HepG2 (cell line): ENCODE measurements at regions not wholly inside any gene's neighbourhood (a gene's known extent, or its start where the extent isn't known, plus 50 kb on each side); places are given as distances from the start of the nearest gene placed in this dataset.

Experiments
- ATAC-seq: fragments of 200-7000 bp; cut with Tn5 transposase; 3 replicates; pipeline ENCODE4 v1.9.1; 2020; ENCODE audit warnings: mild to moderate bottlenecking, moderate library complexity
- BruUV-seq: library from RNA; stranded (reverse); fragments of 400-500 nt; replicated peaks from 2 replicates; lab custom pipeline; 2021; lab: Mats Ljungman, UMichigan
- CTCF ChIA-PET: fragments of 300-600 bp; formaldehyde crosslinking; extraction: SDS; loops from one replicate; lab custom pipeline; 2021; ENCODE audit warnings: low total read pairs, inconsistent platforms, low intra/inter-chr PET ratio; lab: Yijun Ruan, JAX
- POLR2A ChIA-PET: fragments of 350-600 bp; sonication (Branson Sonifier 250); formaldehyde crosslinking; loops from one replicate; lab custom pipeline; 2020; ENCODE audit warnings: antibody characterized with exemption, inconsistent platforms; lab: Yijun Ruan, JAX
- DNase-seq: peaks from one replicate; pipeline ENCODE4 v3.0.0-alpha.2; 2015; ENCODE audit warnings: low spot score
- FAIRE-seq: peaks from 3 replicates; lab custom pipeline; 2011; peaks lifted over from hg19 to GRCh38; lab: Jason Lieb, UNC
- H2AFZ ChIP-seq: one replicate; pipeline ENCODE4 v1.6.1; 2011; ENCODE audit warnings: low read length, inconsistent platforms
- H3K27ac ChIP-seq: fragments of 300-600 bp; 3 replicates; pipeline ENCODE4 v1.8.0; 2011; ENCODE audit warnings: mixed run types, mild to moderate bottlenecking, mixed read lengths, low read length, inconsistent platforms; ENCODE audit not compliant: insufficient read depth; ENCODE audit errors: extremely low read length
- H3K27me3 ChIP-seq, 2 experiments: fragments of 200-600 bp in 1 of 2; 2 replicates in 1 of 2; 3 replicates in 1 of 2; pipeline versions ENCODE4 v1.6.0 to v1.8.0; 2011; ENCODE audit warnings: low read length in 2 of 2, mild to moderate bottlenecking in 2 of 2, moderate library complexity in 2 of 2, inconsistent platforms in 1 of 2; ENCODE audit not compliant: insufficient read depth in 2 of 2, control insufficient read depth in 1 of 2
- H3K36me3 ChIP-seq, 2 experiments: fragments of 200-600 bp in 1 of 2; replicated peaks in 1 of 2; 2 replicates in 1 of 2; 3 replicates in 1 of 2; pipeline versions ENCODE4 v1.5.1 to v1.8.0; 2011; ENCODE audit warnings: low read length in 2 of 2, inconsistent platforms in 1 of 2; ENCODE audit not compliant: insufficient read depth in 2 of 2, control insufficient read depth in 1 of 2
- H3K4me1 ChIP-seq: 2 replicates; pipeline ENCODE4 v1.5.1; 2012; ENCODE audit warnings: low read length, inconsistent platforms; ENCODE audit not compliant: insufficient read depth
- H3K4me2 ChIP-seq: 2 replicates; pipeline ENCODE4 v1.6.0; 2011; ENCODE audit warnings: low read depth, low read length, inconsistent platforms
- H3K4me3 ChIP-seq, 3 experiments: fragments of 200-600 bp in 1 of 3; sonication (generic), shearing (Covaris generic) in 1 of 3; replicated peaks in 1 of 3; 2 replicates each; pipeline ENCODE4 v1.5.1; 2011 to 2016; ENCODE audit warnings: low read length in 3 of 3, inconsistent platforms in 2 of 3, low read depth in 2 of 3, mild to moderate bottlenecking in 2 of 3, control low read depth in 1 of 3, mixed read lengths in 1 of 3; ENCODE audit not compliant: insufficient read depth in 1 of 3
- H3K79me2 ChIP-seq: one replicate; pipeline ENCODE4 v1.6.1; 2011; ENCODE audit warnings: low read length, inconsistent platforms; ENCODE audit not compliant: insufficient read depth
- H3K9ac ChIP-seq: 2 replicates; pipeline ENCODE4 v1.6.0; 2011; ENCODE audit warnings: mild to moderate bottlenecking, low read depth, low read length, inconsistent platforms; ENCODE audit not compliant: insufficient read depth
- H3K9me3 ChIP-seq: 2 replicates; pipeline ENCODE4 v1.5.1; 2012; ENCODE audit warnings: mild to moderate bottlenecking, low read length
- H4K20me1 ChIP-seq: 2 replicates; pipeline ENCODE4 v1.6.0; 2011; ENCODE audit warnings: inconsistent platforms, mild to moderate bottlenecking, low read length, moderate library complexity; ENCODE audit not compliant: insufficient read depth
- ARID2 ChIP-seq: sonication (generic); formaldehyde crosslinking; IDR thresholded peaks from 2 replicates; pipeline ENCODE4 v1.8.1; 2022; ENCODE audit warnings: mild to moderate bottlenecking, missing genetic modification reagents, borderline replicate concordance
- ZBTB7B ChIP-seq: sonication (generic); formaldehyde crosslinking; IDR thresholded peaks from 2 replicates; pipeline ENCODE4 v1.4.0; 2020; ENCODE audit warnings: missing genetic modification reagents
- ZNF83 ChIP-seq: sonication (generic); formaldehyde crosslinking; IDR thresholded peaks from 2 replicates; pipeline ENCODE4 v1.4.0; 2020; ENCODE audit warnings: missing genetic modification reagents, mild to moderate bottlenecking, borderline replicate concordance
- ZNF883 ChIP-seq: sonication (generic); formaldehyde crosslinking; IDR thresholded peaks from 2 replicates; pipeline ENCODE4 v1.5.1; 2020; ENCODE audit warnings: mild to moderate bottlenecking, missing genetic modification reagents; ENCODE audit errors: not compliant biosample characterization
- WGBS: methylation state at CpG from one replicate; pipeline ENCODE4 v1.1.6; 2017; ENCODE audit warnings: low lambda C conversion rate; 5-methylcytosine and 5-hydroxymethylcytosine counted together
- in situ Hi-C: cut with HindIII; loops from 2 replicates; pipeline ENCODE4 v1.10.0; 2017; ENCODE audit warnings: low pct_unique_long_range_greater_than_20kb; ENCODE audit not compliant: extremely low pct_ligation_motif_present
- intact Hi-C: fragments of 100-400 bp; cut with micrococcal nuclease; formaldehyde crosslinking; loops from one replicate; pipeline ENCODE4 v1.10.0; 2022; ENCODE audit not compliant: unreplicated experiment

DNA sequence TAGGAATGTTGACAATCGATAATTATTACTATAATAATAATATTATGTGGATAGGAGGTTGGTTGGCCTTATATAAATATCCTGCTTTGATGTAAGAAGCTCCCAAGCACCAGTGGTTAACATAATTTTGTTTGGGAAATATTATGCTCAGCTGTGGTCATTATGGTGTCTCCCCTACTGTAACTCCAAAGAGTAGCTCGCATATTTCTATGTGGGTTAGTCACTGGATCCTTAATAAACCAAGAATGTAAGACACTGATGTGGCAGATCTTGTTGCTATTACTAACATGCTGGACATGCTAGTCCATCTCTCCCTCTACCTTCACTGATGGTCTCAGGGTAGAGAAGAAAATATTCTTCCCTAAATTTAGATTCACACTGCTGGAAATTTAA, 79.2 kb upstream of the RALGPS2 start:
- BruUV-seq: no TSS peak
- Histone ChIP-seq H3K36me3 (no peaks in the 10 kb centered on the region), H3K4me1 (peaks cover 17% of the 10 kb centered on the region), H3K4me3 (no peak overlapping the region), H3K79me2 (no peaks in the 10 kb centered on the region), H3K9ac (no peak overlapping the region), H3K27me3 (no peaks in the 10 kb centered on the region), H3K9me3 (no peaks in the 10 kb centered on the region), H2AFZ (no peak overlapping the region), H3K27ac (no peak overlapping the region), H4K20me1 (no peaks in the 10 kb centered on the region), H3K4me2 (no peak overlapping the region)
- ChIA-PET POLR2A (no interaction called here), CTCF (no interaction called here)
- no peak for TF ChIP-seq ZNF883 (CRISPR knock-in tag)
- intact Hi-C loops: no loop called here
- in situ Hi-C loops: no loop called here
- ATAC-seq (no peak), FAIRE-seq (no peak), DNase-seq (no peak)
- WGBS: 48% methylated on average over 2 of the region's 2 CpGs

DNA sequence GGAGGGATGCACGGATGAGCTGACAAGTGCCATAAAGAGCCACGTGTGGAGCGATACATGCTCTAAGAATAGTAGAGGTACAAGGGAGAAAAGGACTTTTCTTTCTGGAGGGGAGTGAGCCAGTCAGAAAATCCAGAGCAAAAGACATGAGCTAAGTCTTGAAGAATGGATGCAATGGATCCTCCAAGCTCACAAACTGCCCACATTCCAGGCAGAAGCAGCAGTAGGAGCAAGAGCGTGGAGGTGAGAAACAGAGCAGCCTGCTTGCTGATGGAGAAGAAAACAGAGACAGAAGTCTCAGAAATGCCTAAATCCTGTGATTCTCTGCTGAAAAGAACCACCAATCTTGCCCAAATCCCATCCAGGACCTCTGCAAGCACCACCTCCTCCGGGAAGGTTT, 78.2 kb upstream of the RALGPS2 start:
- in situ Hi-C loops: no loop called here
- ATAC-seq (no peak), DNase-seq (no peak), FAIRE-seq (no peak)
- no peak overlapping the region for H2AFZ ChIP-seq
- BruUV-seq: no TSS peak
- intact Hi-C loops: no loop called here
- CTCF ChIA-PET: no interaction called here
- H3K79me2 ChIP-seq: no peaks in the 10 kb centered on the region
- no peak overlapping the region for H3K4me3 ChIP-seq
- H3K9ac ChIP-seq: no peak overlapping the region
- H3K4me1 ChIP-seq: peaks cover 23% of the 10 kb centered on the region
- POLR2A ChIA-PET: no interaction called here
- no peak overlapping the region for H3K27ac ChIP-seq
- H4K20me1 ChIP-seq: no peaks in the 10 kb centered on the region
- H3K27me3 ChIP-seq: no peaks in the 10 kb centered on the region
- H3K36me3 ChIP-seq: no peaks in the 10 kb centered on the region
- 84% methylated on average over 5 of the region's 5 CpGs for WGBS
- H3K9me3 ChIP-seq: no peaks in the 10 kb centered on the region
- H3K4me2 ChIP-seq: no peak overlapping the region
- TF ChIP-seq ARID2 (no peak), ZBTB7B (CRISPR knock-in tag) (no peak), ZNF83 (no peak)
